ENCODE measurements at regions not wholly inside any gene's neighbourhood (a gene's known extent, or its start where the extent isn't known, plus 50 kb on each side); places are given as distances from the start of the nearest gene placed in this dataset.

- TF ChIP-seq CREB1 (IDR thresholded peaks at IDR 0.05; ENCODE audit: low read depth) (no peak), NFIC (IDR thresholded peaks at IDR 0.05) (no peak), FOXM1 (IDR thresholded peaks at IDR 0.05; ENCODE audit: borderline replicate concordance, low read depth) (no peak), TCF12 (IDR thresholded peaks at IDR 0.05; ENCODE audit: low read depth) (no peak), MAX (IDR thresholded peaks at IDR 0.05) (no peak), TEAD4 (IDR thresholded peaks at IDR 0.05) (no peak), EP300 (IDR thresholded peaks at IDR 0.05; ENCODE audit: borderline replicate concordance) (no peak)
Measured at GRCh38 chr1:58136387-58136786, 410.1 kb downstream of the OMA1 start.

- TF ChIP-seq USF1 (IDR thresholded peaks at IDR 0.05) (no peak), ZBTB7A (IDR thresholded peaks at IDR 0.05; ENCODE audit: low read depth) (no peak), TEAD4 (IDR thresholded peaks at IDR 0.05) (no peak), REST (IDR thresholded peaks at IDR 0.05; ENCODE audit: low read depth) (no peak), EGR1 (IDR thresholded peaks at IDR 0.05) (no peak), CREB1 (IDR thresholded peaks at IDR 0.05; ENCODE audit: low read depth) (no peak), RAD21 (IDR thresholded peaks at IDR 0.05; ENCODE audit: low read depth) (no peak), YY1 (IDR thresholded peaks at IDR 0.05; ENCODE audit: low read depth) (no peak)
Measured at GRCh38 chr1:58135821-58136321, 410.7 kb downstream of the OMA1 start.

- TF ChIP-seq TAF1 (IDR thresholded peaks at IDR 0.05; ENCODE audit: low read depth), result no peak
- TF ChIP-seq MAX (IDR thresholded peaks at IDR 0.05), result no peak
- TF ChIP-seq NFIC (IDR thresholded peaks at IDR 0.05), result no peak
- TF ChIP-seq RAD21 (IDR thresholded peaks at IDR 0.05; ENCODE audit: low read depth), result no peak
- TF ChIP-seq CEBPB (IDR thresholded peaks at IDR 0.05), result no peak
- TF ChIP-seq USF1 (IDR thresholded peaks at IDR 0.05), result no peak
- TF ChIP-seq YY1 (IDR thresholded peaks at IDR 0.05; ENCODE audit: low read depth), result no peak
- TF ChIP-seq CREB1 (IDR thresholded peaks at IDR 0.05; ENCODE audit: low read depth), result no peak
- no peak for TF ChIP-seq REST (IDR thresholded peaks at IDR 0.05; ENCODE audit: low read depth)
- no peak for TF ChIP-seq EGR1 (IDR thresholded peaks at IDR 0.05)
- no peak for TF ChIP-seq ZBTB7A (IDR thresholded peaks at IDR 0.05; ENCODE audit: low read depth)
- TF ChIP-seq FOXM1 (IDR thresholded peaks at IDR 0.05; ENCODE audit: borderline replicate concordance, low read depth), result no peak
- no peak for TF ChIP-seq TEAD4 (IDR thresholded peaks at IDR 0.05)
- no peak for TF ChIP-seq TCF12 (IDR thresholded peaks at IDR 0.05; ENCODE audit: low read depth)
- no peak for TF ChIP-seq EP300 (IDR thresholded peaks at IDR 0.05; ENCODE audit: borderline replicate concordance)
Measured at GRCh38 chr1:58133562-58133961, 413.0 kb downstream of the OMA1 start.

GRCh38 chr1:58123051-58123450 is 423.5 kb downstream of the OMA1 start:
- TF ChIP-seq FOXM1 (IDR thresholded peaks at IDR 0.05; ENCODE audit: borderline replicate concordance, low read depth), result no peak
- no peak for TF ChIP-seq CREB1 (IDR thresholded peaks at IDR 0.05; ENCODE audit: low read depth)
- no peak for TF ChIP-seq MAX (IDR thresholded peaks at IDR 0.05)
- no peak for TF ChIP-seq TEAD4 (IDR thresholded peaks at IDR 0.05)
- no peak for TF ChIP-seq REST (IDR thresholded peaks at IDR 0.05; ENCODE audit: low read depth)

GRCh38 chr1:58119971-58120370 is 426.6 kb downstream of the OMA1 start:
- TF ChIP-seq USF1 (IDR thresholded peaks at IDR 0.05), result no peak
- TF ChIP-seq NFIC (IDR thresholded peaks at IDR 0.05), result no peak
- TF ChIP-seq MAX (IDR thresholded peaks at IDR 0.05), result no peak
- no peak for TF ChIP-seq RAD21 (IDR thresholded peaks at IDR 0.05; ENCODE audit: low read depth)
- no peak for TF ChIP-seq REST (IDR thresholded peaks at IDR 0.05; ENCODE audit: low read depth)

Measured in Ishikawa (cell line).